SHP77 (cell line): ENCODE measurements at regions not wholly inside any gene's neighbourhood (a gene's known extent, or its start where the extent isn't known, plus 50 kb on each side); places are given as distances from the start of the nearest gene placed in this dataset.

Source experiments
- DNase-seq, 2 experiments: peaks; one replicate each; lab custom pipeline; 2025; lab: John Stamatoyannopoulos, UW

DNA sequence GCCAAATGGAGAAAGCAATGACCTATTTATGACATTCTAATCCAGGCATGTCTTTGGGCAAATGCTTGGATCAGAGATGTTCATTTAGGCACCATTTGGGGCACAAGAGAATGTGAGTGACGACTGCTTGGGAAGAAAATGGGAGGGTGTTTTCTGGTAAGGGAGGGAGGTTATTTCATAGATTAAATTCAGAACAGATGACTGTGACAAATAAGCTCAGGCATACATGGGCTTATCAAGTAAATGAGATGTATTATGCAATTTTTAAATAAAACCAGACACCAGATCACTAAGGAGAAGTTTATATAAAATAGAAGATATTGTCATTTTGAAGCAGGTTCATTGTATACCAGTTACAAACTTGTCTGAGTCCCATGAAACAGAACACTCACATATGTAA lies 71.4 kb upstream of the UGT8 start:
- DNase-seq, result no peak

DNA sequence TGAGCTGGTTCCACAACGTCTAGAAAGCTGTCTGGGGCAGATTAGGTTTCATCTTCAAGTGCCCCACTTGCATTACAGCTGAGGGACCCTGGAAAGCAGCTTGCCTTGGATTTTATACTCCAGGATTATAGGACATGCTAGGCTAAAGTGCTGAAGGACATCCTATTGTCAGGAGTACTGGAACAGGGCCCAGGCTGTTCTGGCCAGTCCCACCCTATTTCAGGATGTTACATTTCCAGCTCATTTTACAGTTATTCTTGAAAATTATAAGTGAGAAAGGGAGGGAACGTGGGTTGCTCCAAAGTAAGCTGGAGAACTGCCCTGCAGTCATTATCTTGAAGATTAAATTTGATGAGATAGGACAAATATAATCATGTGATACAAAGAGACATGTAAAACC lies 71.0 kb upstream of the UGT8 start:
- DNase-seq, result no peak

DNA sequence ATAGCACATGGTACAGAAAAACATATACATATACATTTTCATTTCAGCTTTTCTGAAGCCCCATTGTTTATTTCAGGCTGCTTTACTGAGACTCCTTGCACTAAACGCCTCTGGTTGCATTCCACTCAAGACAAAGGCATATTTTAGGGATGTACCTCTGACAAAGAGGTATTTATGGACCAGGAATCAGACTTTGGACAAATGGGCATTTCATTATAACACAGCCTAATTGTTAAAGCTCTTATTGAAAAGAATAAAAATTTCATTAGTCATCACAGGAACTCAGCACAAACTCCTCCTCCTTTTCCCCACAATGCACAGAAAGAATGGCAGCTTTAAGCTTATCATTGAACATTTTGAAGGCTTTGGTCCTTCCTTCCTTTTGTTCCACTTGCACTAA lies 62.9 kb upstream of the UGT8 start:
- no peak for DNase-seq

DNA sequence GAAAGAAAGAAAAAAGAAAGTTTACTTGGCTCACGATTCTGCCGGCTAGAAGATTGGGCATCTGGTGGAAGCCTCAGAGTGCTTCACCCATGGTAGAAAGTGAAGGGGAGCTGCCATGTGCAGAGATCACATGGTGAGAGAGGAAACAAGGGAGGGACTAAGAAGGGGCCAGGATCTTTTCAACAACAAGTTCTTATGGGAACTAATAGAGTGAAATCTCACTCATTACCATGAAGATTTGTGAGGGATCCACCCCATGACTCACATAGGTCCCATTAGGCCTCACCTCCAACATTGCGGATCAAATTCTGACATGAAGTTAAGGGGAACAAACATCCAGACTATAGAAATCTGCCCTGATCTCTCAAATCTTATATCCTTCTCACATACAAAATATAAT lies 61.3 kb upstream of the UGT8 start:
- DNase-seq, result no peak

DNA sequence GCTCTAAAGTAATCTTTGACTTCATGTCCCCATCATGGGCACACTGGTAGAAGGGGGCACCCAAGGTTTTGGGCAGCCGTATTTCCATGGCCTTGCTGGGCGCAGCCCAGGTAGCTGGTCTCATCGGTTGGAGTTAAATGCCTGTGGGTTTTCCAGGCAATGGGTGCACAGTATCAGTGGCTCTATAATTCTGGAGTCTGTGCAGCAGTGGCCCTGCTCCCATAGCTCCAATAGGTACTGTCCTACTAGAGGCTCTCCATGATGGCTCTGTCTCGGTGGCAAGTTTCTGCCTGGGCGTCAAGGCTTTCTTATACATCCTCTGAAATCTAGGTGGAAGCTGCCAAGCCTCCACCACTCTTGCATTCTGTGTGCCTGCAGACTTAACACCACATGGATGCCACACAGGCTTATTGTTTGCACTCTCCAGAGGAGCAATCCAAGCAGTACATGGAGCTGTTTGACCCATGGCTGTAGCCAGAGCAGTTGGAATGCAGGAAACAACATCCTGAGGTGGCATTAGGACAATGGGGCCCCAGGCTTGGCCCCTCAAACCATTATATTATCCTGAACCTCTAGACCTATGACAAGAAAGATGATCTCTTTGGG lies 60.5 kb upstream of the UGT8 start:
- DNase-seq, result no peak

DNA sequence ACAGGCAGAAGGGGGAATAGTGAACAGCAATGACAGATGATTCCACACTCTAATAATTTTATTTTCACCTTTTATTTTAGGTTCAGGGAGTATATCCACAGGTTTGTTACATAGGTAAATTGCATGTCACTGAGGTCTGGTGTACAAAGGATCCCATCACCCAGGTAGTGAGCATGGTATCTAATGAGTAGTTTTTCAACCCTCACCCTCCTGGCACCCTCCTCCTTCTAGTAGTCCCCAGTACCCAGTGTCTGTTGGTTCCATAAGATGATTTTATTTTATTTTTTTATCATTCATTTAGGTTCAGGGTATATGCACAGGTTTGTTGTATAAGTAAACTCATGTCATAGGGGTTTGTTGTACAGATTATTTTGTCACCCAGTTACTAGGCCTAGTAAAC lies 58.6 kb upstream of the UGT8 start:
- no peak for DNase-seq

DNA sequence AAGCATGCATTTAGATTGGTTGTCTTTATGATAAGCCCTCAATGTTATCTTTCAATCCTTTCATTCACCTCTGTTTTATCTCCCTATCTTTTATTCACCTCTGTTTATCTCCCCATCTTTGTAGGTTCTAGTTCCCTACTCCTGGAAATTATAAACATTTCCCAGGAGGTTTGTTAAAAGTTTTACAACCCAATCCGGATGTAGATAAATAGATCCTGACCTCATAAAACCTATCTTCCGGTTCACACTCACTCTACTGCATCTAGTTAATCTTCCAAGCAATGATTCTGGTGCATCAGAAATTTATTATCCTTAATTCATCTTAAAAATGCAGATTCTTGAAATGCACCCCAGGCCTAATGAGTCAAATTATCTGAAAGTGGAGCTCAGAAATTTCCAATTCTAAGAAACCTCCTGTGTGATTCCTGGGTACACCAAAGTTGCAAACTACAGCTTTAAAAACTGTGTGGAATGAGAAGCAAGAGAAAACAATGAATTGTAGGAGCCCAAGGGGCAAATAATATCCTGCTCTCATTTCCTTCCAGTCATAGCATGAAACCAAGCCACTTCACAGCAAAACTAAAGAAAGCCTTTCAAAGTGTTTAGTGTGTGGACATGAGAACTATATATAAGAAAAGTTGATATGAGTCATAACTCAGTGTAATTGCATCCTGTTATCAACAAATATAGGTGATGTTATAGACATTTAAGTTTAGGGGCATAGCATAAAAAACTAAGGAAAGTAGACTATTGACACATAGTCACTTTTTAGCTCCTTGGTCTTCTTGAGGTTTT lies 51.1 kb upstream of the UGT8 start:
- DNase-seq, result no peak
